ENCODE measurements at regions not wholly inside any gene's neighbourhood (a gene's known extent, or its start where the extent isn't known, plus 50 kb on each side); places are given as distances from the start of the nearest gene placed in this dataset.

GRCh38 chr14:30484201-30484600 lies 74.8 kb upstream of the G2E3 start:
- no peak for TF ChIP-seq POLR2A (IDR thresholded peaks at IDR 0.05; ENCODE audit: low read depth)
- TF ChIP-seq CTCF (IDR thresholded peaks at IDR 0.05), result no peak

Data from esophagus muscularis mucosa (tissue), 3 donors.